ENCODE measurements at regions not wholly inside any gene's neighbourhood (a gene's known extent, or its start where the extent isn't known, plus 50 kb on each side); places are given as distances from the start of the nearest gene placed in this dataset.

DNA sequence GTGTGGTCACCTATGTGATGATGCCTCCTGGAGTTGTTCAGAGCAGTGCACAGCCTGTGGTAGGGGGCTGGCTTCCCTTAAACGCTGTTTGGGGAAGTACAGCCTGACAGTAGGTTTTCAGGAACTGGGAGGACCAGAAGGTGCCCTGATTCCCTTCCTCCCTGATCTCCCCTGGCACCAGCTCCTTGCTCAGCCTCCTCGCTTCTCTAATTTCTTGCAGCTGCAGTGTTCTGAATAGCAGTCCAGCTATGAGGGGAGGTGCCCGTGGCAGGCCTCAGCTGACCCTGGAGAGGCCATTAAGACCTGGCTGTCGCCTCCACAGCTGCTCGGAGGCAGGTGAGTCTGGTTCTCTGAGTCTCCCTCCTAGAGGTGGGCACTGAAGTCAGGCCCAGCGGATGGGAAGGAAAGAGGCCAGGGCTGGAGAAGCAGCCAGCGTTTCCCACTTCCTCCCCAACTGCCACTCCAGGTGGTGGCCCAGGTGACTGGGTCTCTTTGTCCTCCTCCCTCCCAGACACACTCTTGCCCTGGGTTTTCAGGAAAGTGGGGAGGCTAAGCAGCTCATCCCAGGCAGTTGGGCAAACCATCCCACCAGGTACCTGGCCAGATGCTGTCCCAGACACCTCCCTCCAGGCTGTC is 52.0 kb upstream of the RPL11 start:
- Histone ChIP-seq H3K79me2 (ENCODE audit: low read length) (no peaks in the 10 kb centered on the region), H4K20me1 (ENCODE audit: insufficient read depth, low read length) (no peaks in the 10 kb centered on the region), H3K36me3 (replicated peaks; ENCODE audit: low read depth, low read length) (no peaks in the 10 kb centered on the region), H3K4me3 (ENCODE audit: low read length) (no peak overlapping the region), H3K27me3 (ENCODE audit: low read depth, low read length) (peaks cover 10% of the 10 kb centered on the region), H2AFZ (ENCODE audit: low read depth, low read length) (no peak overlapping the region), H3K4me1 (ENCODE audit: low read length) (peaks cover 7% of the 10 kb centered on the region; the same call in 1 of the 2 replicates), H3K4me2 (ENCODE audit: low read length) (no peak overlapping the region), H3K27ac (ENCODE audit: low read length) (no peak overlapping the region), H3K9me3 (ENCODE audit: insufficient read depth, low read length) (no peaks in the 10 kb centered on the region), H3K9ac (ENCODE audit: low read length) (no peak overlapping the region)
- no peak for TF ChIP-seq EZH2phosphoT487 (IDR thresholded peaks at IDR 0.05; ENCODE audit: low read depth)
- TF ChIP-seq, protein P1, sequence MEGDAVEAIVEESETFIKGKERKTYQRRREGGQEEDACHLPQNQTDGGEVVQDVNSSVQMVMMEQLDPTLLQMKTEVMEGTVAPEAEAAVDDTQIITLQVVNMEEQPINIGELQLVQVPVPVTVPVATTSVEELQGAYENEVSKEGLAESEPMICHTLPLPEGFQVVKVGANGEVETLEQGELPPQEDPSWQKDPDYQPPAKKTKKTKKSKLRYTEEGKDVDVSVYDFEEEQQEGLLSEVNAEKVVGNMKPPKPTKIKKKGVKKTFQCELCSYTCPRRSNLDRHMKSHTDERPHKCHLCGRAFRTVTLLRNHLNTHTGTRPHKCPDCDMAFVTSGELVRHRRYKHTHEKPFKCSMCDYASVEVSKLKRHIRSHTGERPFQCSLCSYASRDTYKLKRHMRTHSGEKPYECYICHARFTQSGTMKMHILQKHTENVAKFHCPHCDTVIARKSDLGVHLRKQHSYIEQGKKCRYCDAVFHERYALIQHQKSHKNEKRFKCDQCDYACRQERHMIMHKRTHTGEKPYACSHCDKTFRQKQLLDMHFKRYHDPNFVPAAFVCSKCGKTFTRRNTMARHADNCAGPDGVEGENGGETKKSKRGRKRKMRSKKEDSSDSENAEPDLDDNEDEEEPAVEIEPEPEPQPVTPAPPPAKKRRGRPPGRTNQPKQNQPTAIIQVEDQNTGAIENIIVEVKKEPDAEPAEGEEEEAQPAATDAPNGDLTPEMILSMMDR (IDR thresholded peaks at IDR 0.05; ENCODE audit: low read depth, low read length) = no peak

DNA sequence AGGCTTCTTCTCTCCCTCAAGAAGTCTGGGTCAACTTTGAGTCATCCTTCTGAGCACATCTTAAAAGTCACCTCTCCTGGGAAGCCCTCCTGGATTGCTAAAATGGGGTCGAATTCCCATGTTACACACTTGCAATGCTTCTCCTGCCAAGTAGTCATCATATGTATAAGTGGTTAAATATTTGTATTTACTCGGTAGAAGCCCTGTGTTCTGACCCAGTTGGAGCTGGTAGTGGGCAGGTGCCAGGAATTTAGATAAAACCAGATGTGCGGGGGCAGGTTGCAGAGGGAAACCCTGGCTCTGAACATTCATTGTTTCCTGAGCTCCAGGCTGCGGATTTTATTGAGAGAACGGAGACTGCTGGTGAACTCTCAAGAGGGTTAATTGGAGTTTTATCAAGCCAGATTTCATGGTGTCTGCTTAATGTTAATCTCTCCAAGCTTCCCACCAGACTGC is 52.8 kb upstream of the RPL11 start:
- Histone ChIP-seq H3K9me3 (ENCODE audit: insufficient read depth, low read length) (no peaks in the 10 kb centered on the region), H3K9ac (ENCODE audit: low read length) (no peak overlapping the region), H3K27ac (ENCODE audit: low read length) (no peak overlapping the region), H2AFZ (ENCODE audit: low read depth, low read length) (no peak overlapping the region), H4K20me1 (ENCODE audit: insufficient read depth, low read length) (no peaks in the 10 kb centered on the region), H3K27me3 (ENCODE audit: low read depth, low read length) (peaks cover 10% of the 10 kb centered on the region), H3K4me3 (ENCODE audit: low read length) (no peak overlapping the region), H3K4me1 (ENCODE audit: low read length) (peaks cover 7% of the 10 kb centered on the region; the same call in 1 of the 2 replicates), H3K4me2 (ENCODE audit: low read length) (no peak overlapping the region), H3K36me3 (replicated peaks; ENCODE audit: low read depth, low read length) (no peaks in the 10 kb centered on the region), H3K79me2 (ENCODE audit: low read length) (no peaks in the 10 kb centered on the region)
- TF ChIP-seq EZH2phosphoT487 (IDR thresholded peaks at IDR 0.05; ENCODE audit: low read depth) = no peak
- TF ChIP-seq, protein P1 (IDR thresholded peaks at IDR 0.05; ENCODE audit: low read depth, low read length) = no peak

DNA sequence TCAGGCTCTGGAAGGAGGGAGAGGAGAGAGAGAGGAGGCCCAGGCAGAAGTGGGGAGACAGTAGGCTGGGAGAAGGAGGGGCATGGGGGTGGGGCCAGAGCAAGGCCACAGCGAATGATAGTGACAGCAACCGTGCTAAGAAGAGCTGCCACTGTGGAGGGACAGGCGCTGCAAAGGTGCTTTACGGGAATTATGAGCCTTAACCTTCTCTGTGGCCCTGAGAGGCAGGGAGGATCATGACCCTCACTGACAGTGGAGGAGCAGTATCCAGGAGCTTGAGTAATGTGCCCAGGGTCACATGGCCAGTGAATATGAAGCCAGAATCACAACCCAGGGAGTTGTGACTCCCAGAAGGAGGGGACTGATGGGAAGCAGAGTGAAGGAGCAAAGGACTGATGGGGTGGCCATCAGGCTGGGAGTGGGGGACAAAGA is 53.4 kb upstream of the RPL11 start:
- TF ChIP-seq, protein P1 (IDR thresholded peaks at IDR 0.05; ENCODE audit: low read depth, low read length) = no peak
- TF ChIP-seq EZH2phosphoT487 (IDR thresholded peaks at IDR 0.05; ENCODE audit: low read depth) = no peak
- H3K4me1 ChIP-seq (ENCODE audit: low read length) = peaks cover 7% of the 10 kb centered on the region; the same call in 1 of the 2 replicates
- H3K4me2 ChIP-seq (ENCODE audit: low read length) = no peak overlapping the region
- H3K9ac ChIP-seq (ENCODE audit: low read length) = no peak overlapping the region
- peaks cover 10% of the 10 kb centered on the region for H3K27me3 ChIP-seq (ENCODE audit: low read depth, low read length)
- H2AFZ ChIP-seq (ENCODE audit: low read depth, low read length) = no peak overlapping the region
- no peak overlapping the region for H3K27ac ChIP-seq (ENCODE audit: low read length)
- H4K20me1 ChIP-seq (ENCODE audit: insufficient read depth, low read length) = no peaks in the 10 kb centered on the region
- H3K4me3 ChIP-seq (ENCODE audit: low read length) = no peak overlapping the region
- no peaks in the 10 kb centered on the region for H3K36me3 ChIP-seq (replicated peaks; ENCODE audit: low read depth, low read length)
- no peaks in the 10 kb centered on the region for H3K9me3 ChIP-seq (ENCODE audit: insufficient read depth, low read length)
- H3K79me2 ChIP-seq (ENCODE audit: low read length) = no peaks in the 10 kb centered on the region

DNA sequence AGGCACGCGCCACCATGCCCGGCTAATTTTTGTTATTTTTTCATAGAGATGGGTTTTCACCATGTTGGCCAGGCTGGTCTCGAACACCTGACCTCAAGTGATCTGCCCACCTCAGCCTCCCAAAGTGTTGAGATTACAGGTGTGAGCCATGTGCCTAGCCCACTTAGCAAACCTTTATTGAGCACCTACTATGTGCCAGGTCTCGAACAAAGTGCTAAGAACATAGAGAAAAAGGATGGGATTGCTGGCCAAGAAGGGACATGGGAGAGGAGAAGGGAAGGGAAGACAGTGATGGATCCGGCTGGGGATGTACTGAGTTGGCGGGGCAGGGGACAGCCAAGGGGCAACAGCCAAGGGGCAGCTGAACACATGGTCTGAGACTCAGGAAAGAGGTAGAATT is 55.6 kb upstream of the RPL11 start:
- Histone ChIP-seq H3K4me2 (ENCODE audit: low read length) (no peak overlapping the region), H2AFZ (ENCODE audit: low read depth, low read length) (no peak overlapping the region), H3K79me2 (ENCODE audit: low read length) (no peaks in the 10 kb centered on the region), H3K9me3 (ENCODE audit: insufficient read depth, low read length) (no peaks in the 10 kb centered on the region), H3K4me3 (ENCODE audit: low read length) (no peak overlapping the region), H3K27ac (ENCODE audit: low read length) (no peak overlapping the region), H3K4me1 (ENCODE audit: low read length) (peaks cover 7% of the 10 kb centered on the region; the same call in 1 of the 2 replicates), H3K27me3 (ENCODE audit: low read depth, low read length) (peaks cover 10% of the 10 kb centered on the region), H3K9ac (ENCODE audit: low read length) (no peak overlapping the region), H3K36me3 (replicated peaks; ENCODE audit: low read depth, low read length) (no peaks in the 10 kb centered on the region), H4K20me1 (ENCODE audit: insufficient read depth, low read length) (no peaks in the 10 kb centered on the region)
- TF ChIP-seq, protein P1 (IDR thresholded peaks at IDR 0.05; ENCODE audit: low read depth, low read length) = no peak
- no peak for TF ChIP-seq EZH2phosphoT487 (IDR thresholded peaks at IDR 0.05; ENCODE audit: low read depth)

Measured in OCI-LY3 (cell line).